WTC11 (cell line): ENCODE measurements at regions not wholly inside any gene's neighbourhood (a gene's known extent, or its start where the extent isn't known, plus 50 kb on each side); places are given as distances from the start of the nearest gene placed in this dataset.

ENCODE experiments used
- ATAC-seq: fragments of 200-7000 bp; cut with Tn5 transposase; 2 replicates; pipeline ENCODE4 v1.10.0; 2021; ENCODE audit warnings: mild to moderate bottlenecking, moderate library complexity
- CTCF ChIA-PET: fragments of 300-600 bp; sonication (Branson Sonifier 250); formaldehyde crosslinking; loops from one replicate; lab custom pipeline; 2021; ENCODE audit warnings: antibody characterized with exemption; lab: Charles Lee
- POLR2A ChIA-PET: fragments of 350-600 bp; sonication (Branson Sonifier 250); formaldehyde crosslinking; loops from one replicate; lab custom pipeline; 2021; ENCODE audit warnings: antibody characterized with exemption; lab: Charles Lee
- DNase-seq: peaks from one replicate; pipeline ENCODE4 v3.0.0; 2021; ENCODE audit warnings: low spot score
- H3K27ac Mint-ChIP-seq: 2 replicates; pipeline ENCODE4 v1.8.0; 2021; ENCODE audit warnings: mixed read lengths
- H3K27me3 Mint-ChIP-seq: 2 replicates; pipeline ENCODE4 v1.8.0; 2021; ENCODE audit warnings: low read depth, mild to moderate bottlenecking, moderate library complexity, mixed read lengths
- H3K36me3 Mint-ChIP-seq: 2 replicates; pipeline ENCODE4 v1.8.0; 2021; ENCODE audit warnings: mixed read lengths
- H3K4me1 Mint-ChIP-seq: 2 replicates; pipeline ENCODE4 v1.8.0; 2022; ENCODE audit warnings: mixed read lengths
- H3K4me3 Mint-ChIP-seq: 2 replicates; pipeline ENCODE4 v1.8.0; 2021; ENCODE audit warnings: mild to moderate bottlenecking, moderate library complexity, mixed read lengths
- H3K9me3 Mint-ChIP-seq: 2 replicates; pipeline ENCODE4 v1.8.0; 2021; ENCODE audit warnings: mixed read lengths
- ATF3 ChIP-seq: sonication (generic); formaldehyde crosslinking; conservative IDR thresholded peaks from 2 replicates; pipeline ENCODE4 v1.8.1; 2022; ENCODE audit warnings: mild to moderate bottlenecking, missing genetic modification reagents
- CREB1 ChIP-seq: sonication (generic); formaldehyde crosslinking; IDR thresholded peaks from 2 replicates; pipeline ENCODE4 v1.8.0; 2023; ENCODE audit warnings: mild to moderate bottlenecking, missing genetic modification reagents
- CTCF ChIP-seq: fragments of 200-600 bp; IDR thresholded peaks from 2 replicates; pipeline ENCODE4 v1.8.0; 2022; ENCODE audit warnings: antibody characterized with exemption
- E2F1 ChIP-seq: sonication (generic); formaldehyde crosslinking; IDR thresholded peaks from 2 replicates; pipeline ENCODE4 v1.8.0; 2022; ENCODE audit warnings: mild to moderate bottlenecking, missing genetic modification reagents
- ELF4 ChIP-seq: sonication (generic); formaldehyde crosslinking; IDR thresholded peaks from 2 replicates; pipeline ENCODE4 v1.8.1; 2022; ENCODE audit warnings: low read depth, mild to moderate bottlenecking, moderate library complexity, missing genetic modification reagents
- FOXJ3 ChIP-seq: sonication (generic); formaldehyde crosslinking; IDR thresholded peaks from 2 replicates; pipeline ENCODE4 v1.9.0; 2021; ENCODE audit warnings: missing genetic modification reagents, mild to moderate bottlenecking, borderline replicate concordance
- FOXK1 ChIP-seq: sonication (generic); formaldehyde crosslinking; IDR thresholded peaks from 2 replicates; pipeline ENCODE4 v1.8.0; 2022; ENCODE audit warnings: mild to moderate bottlenecking, moderate library complexity, missing genetic modification reagents
- GTF2I ChIP-seq: fragments of 250-450 bp; sonication (Bioruptor Pico); conservative IDR thresholded peaks from 2 replicates; pipeline ENCODE4 v1.4.0; 2021; ENCODE audit warnings: mild to moderate bottlenecking
- HMGXB4 ChIP-seq: sonication (generic); formaldehyde crosslinking; IDR thresholded peaks from 2 replicates; pipeline ENCODE4 v1.8.1; 2023; ENCODE audit warnings: mild to moderate bottlenecking, moderate library complexity, missing genetic modification reagents
- JAZF1 ChIP-seq: fragments of 250-450 bp; sonication (Bioruptor Pico); IDR thresholded peaks from 2 replicates; pipeline ENCODE4 v1.9.0; 2021; ENCODE audit warnings: moderate library complexity, mild to moderate bottlenecking, inconsistent platforms
- NFE2L1 ChIP-seq: sonication (generic); formaldehyde crosslinking; IDR thresholded peaks from 2 replicates; pipeline ENCODE4 v1.8.1; 2023; ENCODE audit warnings: missing genetic modification reagents
- NFYB ChIP-seq: sonication (generic); formaldehyde crosslinking; conservative IDR thresholded peaks from 2 replicates; pipeline ENCODE4 v1.8.0; 2022; ENCODE audit warnings: low read depth, missing genetic modification reagents
- RELA ChIP-seq: sonication (generic); formaldehyde crosslinking; IDR thresholded peaks from 2 replicates; pipeline ENCODE4 v1.8.1; 2022; ENCODE audit warnings: missing genetic modification reagents, mild to moderate bottlenecking, borderline replicate concordance
- TEAD4 ChIP-seq: sonication (generic); formaldehyde crosslinking; IDR thresholded peaks from 2 replicates; pipeline ENCODE4 v1.8.0; 2022; ENCODE audit warnings: mild to moderate bottlenecking, missing genetic modification reagents
- USF1 ChIP-seq: sonication (generic); formaldehyde crosslinking; IDR thresholded peaks from 2 replicates; pipeline ENCODE4 v1.8.0; 2022; ENCODE audit warnings: mild to moderate bottlenecking, missing genetic modification reagents
- USF2 ChIP-seq: sonication (generic); formaldehyde crosslinking; IDR thresholded peaks from 2 replicates; pipeline ENCODE4 v1.8.1; 2023; ENCODE audit warnings: mild to moderate bottlenecking, missing genetic modification reagents, moderate library complexity
- ZBTB43 ChIP-seq: sonication (generic); formaldehyde crosslinking; IDR thresholded peaks from 2 replicates; pipeline ENCODE4 v1.8.1; 2023; ENCODE audit warnings: mild to moderate bottlenecking, missing genetic modification reagents
- ZNF121 ChIP-seq: sonication (generic); formaldehyde crosslinking; IDR thresholded peaks from 2 replicates; pipeline ENCODE4 v1.8.0; 2023; ENCODE audit warnings: missing genetic modification reagents
- ZNF219 ChIP-seq: sonication (generic); formaldehyde crosslinking; IDR thresholded peaks from 2 replicates; pipeline ENCODE4 v1.8.0; 2023; ENCODE audit warnings: missing genetic modification reagents, mild to moderate bottlenecking, borderline replicate concordance
- ZNF263 ChIP-seq: sonication (generic); formaldehyde crosslinking; IDR thresholded peaks from 2 replicates; pipeline ENCODE4 v1.8.1; 2022; ENCODE audit warnings: low read depth, mild to moderate bottlenecking, moderate library complexity, missing genetic modification reagents
- ZNF317 ChIP-seq: sonication (generic); formaldehyde crosslinking; IDR thresholded peaks from 2 replicates; pipeline ENCODE4 v1.8.1; 2023; ENCODE audit warnings: low read depth, mild to moderate bottlenecking, moderate library complexity, missing genetic modification reagents, borderline replicate concordance
- ZNF396 ChIP-seq: fragments of 250-450 bp; sonication (Bioruptor Pico); IDR thresholded peaks from 2 replicates; pipeline ENCODE4 v1.8.0; 2021; ENCODE audit warnings: mild to moderate bottlenecking, moderate library complexity, borderline replicate concordance
- ZNF423 ChIP-seq: fragments of 250-450 bp; sonication (Bioruptor Pico); IDR thresholded peaks from 2 replicates; pipeline ENCODE4 v2.1.2; 2022; ENCODE audit warnings: mild to moderate bottlenecking, moderate library complexity
- ZSCAN18 ChIP-seq: fragments of 250-450 bp; sonication (Bioruptor Pico); IDR thresholded peaks from 2 replicates; pipeline ENCODE4 v2.1.2; 2022; ENCODE audit warnings: mild to moderate bottlenecking, moderate library complexity

- H3K9me3 Mint-ChIP-seq, result no peaks in the 10 kb centered on the region
- TF ChIP-seq ZNF263 (CRISPR knock-in tag), result no peak
- no peak for TF ChIP-seq HMGXB4 (CRISPR knock-in tag)
- TF ChIP-seq CREB1, result no peak
- TF ChIP-seq GTF2I, result no peak
- TF ChIP-seq CTCF, result no peak
- no peak for TF ChIP-seq USF1
- no peak for TF ChIP-seq NFYB (CRISPR knock-in tag)
- no peak for TF ChIP-seq FOXJ3 (CRISPR knock-in tag)
- TF ChIP-seq E2F1, result no peak
- TF ChIP-seq ZNF396 (CRISPR knock-in tag), result no peak
- no peak for TF ChIP-seq ZNF317
- TF ChIP-seq FOXK1 (CRISPR knock-in tag), result no peak
- TF ChIP-seq JAZF1 (CRISPR knock-in tag), result no peak
- TF ChIP-seq ZSCAN18 (CRISPR knock-in tag), result no peak
- TF ChIP-seq ZNF423 (CRISPR knock-in tag), result no peak
- no peak for TF ChIP-seq ATF3 (CRISPR knock-in tag)
- no peak for TF ChIP-seq ZNF219
- ATAC-seq, result no peak
- H3K4me1 Mint-ChIP-seq, result no peaks in the 10 kb centered on the region
- H3K27ac Mint-ChIP-seq, result no peak overlapping the region
- no peak overlapping the region for H3K4me3 Mint-ChIP-seq
- CTCF ChIA-PET, result no interaction called here
- POLR2A ChIA-PET, result no interaction called here
- DNase-seq, result no peak
- H3K36me3 Mint-ChIP-seq, result no peaks in the 10 kb centered on the region
- no peaks in the 10 kb centered on the region for H3K27me3 Mint-ChIP-seq
Observed at GRCh38 chr3:80087767-80088166, 320.0 kb upstream of the ROBO1 start.

- ATAC-seq, result no peak
Observed at GRCh38 chr3:80086426-80086825, 318.6 kb upstream of the ROBO1 start.

More at GRCh38 chr3:80086426-80086825, 318.6 kb upstream of the ROBO1 start:
- Mint-ChIP-seq H3K36me3 (no peaks in the 10 kb centered on the region), H3K9me3 (no peaks in the 10 kb centered on the region), H3K27me3 (no peaks in the 10 kb centered on the region), H3K27ac (no peak overlapping the region), H3K4me3 (no peak overlapping the region), H3K4me1 (no peaks in the 10 kb centered on the region)
- TF ChIP-seq ZNF121, result no peak
- no peak for TF ChIP-seq USF2 (CRISPR knock-in tag)
- no peak for TF ChIP-seq ZBTB43 (CRISPR knock-in tag)
- no peak for TF ChIP-seq ELF4 (CRISPR knock-in tag)
- TF ChIP-seq RELA, result no peak
- no peak for TF ChIP-seq TEAD4 (CRISPR knock-in tag)
- no peak for TF ChIP-seq NFE2L1 (CRISPR knock-in tag)
- no peak for TF ChIP-seq NFYB (CRISPR knock-in tag)
- ChIA-PET CTCF (no interaction called here), POLR2A (no interaction called here)
- no peak for DNase-seq
